PC-3 (cell line): ENCODE measurements at regions not wholly inside any gene's neighbourhood (a gene's known extent, or its start where the extent isn't known, plus 50 kb on each side); places are given as distances from the start of the nearest gene placed in this dataset.
"Not testable (repeated sequence)": the region's sequence is repeated elsewhere in the genome, so short reads cannot be mapped to it uniquely, and the experiment has no call there.

Experiments used
- EZH2 ChIP-seq: fragments of 300-600 bp; sonication (generic); IDR thresholded peaks from one replicate; pipeline ENCODE4 v1.6.1; 2017; ENCODE audit warnings: antibody characterized with exemption, mild to moderate bottlenecking, low read length; ENCODE audit not compliant: unreplicated experiment
- EZH2phosphoT487 ChIP-seq: fragments of 300-600 bp; sonication (generic); IDR thresholded peaks from 2 replicates; pipeline ENCODE4 v1.6.1; 2018; ENCODE audit warnings: mild to moderate bottlenecking, antibody characterized with exemption, low read length, borderline replicate concordance
- TF ChIP-seq, protein P1 (sequence below): fragments of 300-600 bp; sonication (generic); conservative IDR thresholded peaks from 2 replicates; pipeline ENCODE4 v1.5.1; 2017; ENCODE audit warnings: antibody characterized with exemption, low read depth, mild to moderate bottlenecking, low read length

DNA sequence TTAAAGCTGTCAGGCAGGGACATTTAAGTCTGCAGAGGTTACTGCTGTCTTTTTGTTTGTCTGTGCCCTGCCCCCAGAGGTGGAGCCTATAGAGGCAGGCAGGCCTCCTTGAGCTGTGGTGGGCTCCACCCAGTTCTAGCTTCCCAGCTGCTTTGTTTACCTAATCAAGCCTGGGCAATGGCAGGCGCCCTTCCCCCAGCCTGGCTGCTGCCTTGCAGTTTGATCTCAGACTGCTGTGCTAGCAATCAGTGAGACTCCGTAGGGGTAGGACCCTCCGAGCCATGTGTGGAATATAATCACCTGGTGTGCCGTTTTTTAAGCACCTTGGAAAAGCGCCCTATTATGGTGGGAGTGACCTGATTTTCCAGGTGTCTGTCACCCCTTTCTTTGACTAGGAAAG lies 703.5 kb upstream of the MANEA start:
- TF ChIP-seq, protein P1, sequence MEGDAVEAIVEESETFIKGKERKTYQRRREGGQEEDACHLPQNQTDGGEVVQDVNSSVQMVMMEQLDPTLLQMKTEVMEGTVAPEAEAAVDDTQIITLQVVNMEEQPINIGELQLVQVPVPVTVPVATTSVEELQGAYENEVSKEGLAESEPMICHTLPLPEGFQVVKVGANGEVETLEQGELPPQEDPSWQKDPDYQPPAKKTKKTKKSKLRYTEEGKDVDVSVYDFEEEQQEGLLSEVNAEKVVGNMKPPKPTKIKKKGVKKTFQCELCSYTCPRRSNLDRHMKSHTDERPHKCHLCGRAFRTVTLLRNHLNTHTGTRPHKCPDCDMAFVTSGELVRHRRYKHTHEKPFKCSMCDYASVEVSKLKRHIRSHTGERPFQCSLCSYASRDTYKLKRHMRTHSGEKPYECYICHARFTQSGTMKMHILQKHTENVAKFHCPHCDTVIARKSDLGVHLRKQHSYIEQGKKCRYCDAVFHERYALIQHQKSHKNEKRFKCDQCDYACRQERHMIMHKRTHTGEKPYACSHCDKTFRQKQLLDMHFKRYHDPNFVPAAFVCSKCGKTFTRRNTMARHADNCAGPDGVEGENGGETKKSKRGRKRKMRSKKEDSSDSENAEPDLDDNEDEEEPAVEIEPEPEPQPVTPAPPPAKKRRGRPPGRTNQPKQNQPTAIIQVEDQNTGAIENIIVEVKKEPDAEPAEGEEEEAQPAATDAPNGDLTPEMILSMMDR, result not testable (repeated sequence)
- TF ChIP-seq EZH2, EZH2phosphoT487: not testable (repeated sequence)
